Astrocyte (in vitro differentiated cells and primary cell): ENCODE measurements at regions not wholly inside any gene's neighbourhood (a gene's known extent, or its start where the extent isn't known, plus 50 kb on each side); places are given as distances from the start of the nearest gene placed in this dataset.

Experiments used
- DNase-seq: peaks from one replicate; pipeline ENCODE4 v3.0.0-alpha.2; 2010; ENCODE audit warnings: low read depth
- FAIRE-seq: peaks from 2 replicates; lab custom pipeline; 2011; peaks lifted over from hg19 to GRCh38; lab: Jason Lieb, UNC
- H2AFZ ChIP-seq: 2 replicates; pipeline ENCODE4 v1.6.0; 2012; ENCODE audit warnings: low read depth, low read length, inconsistent platforms
- H3K27ac ChIP-seq: 2 replicates; pipeline ENCODE4 v1.5.1; 2011; ENCODE audit warnings: low read depth, low read length, inconsistent platforms
- H3K27me3 ChIP-seq: 2 replicates; pipeline ENCODE4 v1.6.0; 2011; ENCODE audit warnings: low read length, inconsistent platforms; ENCODE audit not compliant: insufficient read depth
- H3K36me3 ChIP-seq: 2 replicates; pipeline ENCODE4 v1.5.1; 2011; ENCODE audit warnings: low read length, inconsistent platforms; ENCODE audit not compliant: insufficient read depth
- H3K4me1 ChIP-seq: 2 replicates; pipeline ENCODE4 v1.5.1; 2011; ENCODE audit warnings: low read length, inconsistent platforms; ENCODE audit not compliant: insufficient read depth
- H3K4me2 ChIP-seq: 2 replicates; pipeline ENCODE4 v1.6.0; 2012; ENCODE audit warnings: low read length, inconsistent platforms
- H3K4me3 ChIP-seq: 2 replicates; pipeline ENCODE4 v1.5.1; 2011; ENCODE audit warnings: low read depth, mild to moderate bottlenecking, low read length, inconsistent platforms; ENCODE audit not compliant: insufficient read depth
- H3K79me2 ChIP-seq: 2 replicates; pipeline ENCODE4 v1.6.0; 2012; ENCODE audit warnings: mild to moderate bottlenecking, low read length, inconsistent platforms; ENCODE audit not compliant: insufficient read depth
- H3K9ac ChIP-seq: 2 replicates; pipeline ENCODE4 v1.6.0; 2012; ENCODE audit warnings: mild to moderate bottlenecking, low read length, inconsistent platforms
- H3K9me3 ChIP-seq: 2 replicates; pipeline ENCODE4 v1.5.1; 2012; ENCODE audit warnings: low read depth, mild to moderate bottlenecking, low read length, inconsistent platforms; ENCODE audit not compliant: insufficient read depth
- H4K20me1 ChIP-seq: 2 replicates; pipeline ENCODE4 v1.6.0; 2012; ENCODE audit warnings: low read length, inconsistent platforms; ENCODE audit not compliant: insufficient read depth
- H3K27ac Mint-ChIP-seq: one replicate; pipeline ENCODE4 v1.8.0; 2021; ENCODE audit warnings: mild to moderate bottlenecking, mixed read lengths; ENCODE audit not compliant: unreplicated experiment
- H3K27me3 Mint-ChIP-seq: one replicate; pipeline ENCODE4 v1.8.0; 2021; ENCODE audit warnings: low read depth, mixed read lengths; ENCODE audit not compliant: unreplicated experiment
- H3K36me3 Mint-ChIP-seq: one replicate; pipeline ENCODE4 v1.8.0; 2021; ENCODE audit warnings: low read depth, mixed read lengths; ENCODE audit not compliant: unreplicated experiment
- H3K4me1 Mint-ChIP-seq: one replicate; pipeline ENCODE4 v1.8.0; 2021; ENCODE audit warnings: low read depth, mixed read lengths; ENCODE audit not compliant: unreplicated experiment
- H3K4me3 Mint-ChIP-seq: one replicate; pipeline ENCODE4 v1.8.0; 2021; ENCODE audit warnings: mild to moderate bottlenecking, moderate library complexity, mixed read lengths; ENCODE audit not compliant: unreplicated experiment
- H3K9me3 Mint-ChIP-seq: one replicate; pipeline ENCODE4 v1.8.0; 2021; ENCODE audit warnings: mild to moderate bottlenecking, mixed read lengths; ENCODE audit not compliant: unreplicated experiment
- CTCF ChIP-seq: IDR thresholded peaks from 2 replicates; pipeline ENCODE4 v1.5.1; 2011; ENCODE audit warnings: low read depth, mild to moderate bottlenecking, inconsistent platforms, low read length, moderate library complexity; ENCODE audit not compliant: insufficient read depth
- EZH2 ChIP-seq: IDR thresholded peaks from 2 replicates; pipeline ENCODE4 v1.6.1; 2012; ENCODE audit warnings: mild to moderate bottlenecking, low read length, inconsistent platforms; ENCODE audit not compliant: insufficient read depth

GRCh38 chr2:107359021-107359420 is 467.7 kb upstream of the RGPD4 start:
- no peak overlapping the region for H3K27ac Mint-ChIP-seq
- TF ChIP-seq EZH2 (no peak), CTCF (no peak)
- FAIRE-seq: no peak
- H2AFZ ChIP-seq: no peak overlapping the region
- H3K4me3 ChIP-seq: no peak overlapping the region
- H3K27ac ChIP-seq: no peak overlapping the region
- no peak for DNase-seq
- H3K4me1 ChIP-seq: no peaks in the 10 kb centered on the region
- H3K27me3 ChIP-seq: no peaks in the 10 kb centered on the region
- no peak overlapping the region for H3K4me3 Mint-ChIP-seq
- H3K9me3 Mint-ChIP-seq: no peaks in the 10 kb centered on the region
- no peak overlapping the region for H3K4me2 ChIP-seq
- H4K20me1 ChIP-seq: no peaks in the 10 kb centered on the region
- no peaks in the 10 kb centered on the region for H3K9me3 ChIP-seq
- no peak overlapping the region for H3K9ac ChIP-seq
- peaks cover 7% of the 10 kb centered on the region for H3K4me1 Mint-ChIP-seq
- no peaks in the 10 kb centered on the region for H3K36me3 Mint-ChIP-seq
- H3K36me3 ChIP-seq: no peaks in the 10 kb centered on the region
- H3K27me3 Mint-ChIP-seq: no peaks in the 10 kb centered on the region
- no peaks in the 10 kb centered on the region for H3K79me2 ChIP-seq

GRCh38 chr2:107361751-107362381 is 464.8 kb upstream of the RGPD4 start:
- Histone ChIP-seq H3K4me1 (no peaks in the 10 kb centered on the region), H3K27ac (no peak overlapping the region), H4K20me1 (no peaks in the 10 kb centered on the region), H3K4me3 (no peak overlapping the region), H3K9me3 (no peaks in the 10 kb centered on the region), H3K9ac (no peak overlapping the region), H3K79me2 (no peaks in the 10 kb centered on the region), H2AFZ (no peak overlapping the region), H3K36me3 (no peaks in the 10 kb centered on the region), H3K4me2 (no peak overlapping the region), H3K27me3 (no peaks in the 10 kb centered on the region)
- Mint-ChIP-seq H3K27ac (no peak overlapping the region), H3K36me3 (no peaks in the 10 kb centered on the region), H3K27me3 (no peaks in the 10 kb centered on the region), H3K9me3 (no peaks in the 10 kb centered on the region), H3K4me3 (no peak overlapping the region), H3K4me1 (peaks cover 7% of the 10 kb centered on the region)
- DNase-seq: peak; percentile 16
- TF ChIP-seq EZH2 (no peak), CTCF (no peak)
- no peak for FAIRE-seq

- H3K4me3 Mint-ChIP-seq: no peak overlapping the region
- no peaks in the 10 kb centered on the region for H3K36me3 Mint-ChIP-seq
These were observed 463.7 kb upstream of the RGPD4 start for GRCh38 chr2:107362993-107363392.

More at GRCh38 chr2:107362993-107363392, 463.7 kb upstream of the RGPD4 start:
- FAIRE-seq (no peak), DNase-seq (no peak)
- no peak overlapping the region for H3K27ac Mint-ChIP-seq
- H3K27ac ChIP-seq: no peak overlapping the region
- H3K9ac ChIP-seq: no peak overlapping the region
- H3K4me3 ChIP-seq: no peak overlapping the region
- H4K20me1 ChIP-seq: no peaks in the 10 kb centered on the region
- H3K36me3 ChIP-seq: no peaks in the 10 kb centered on the region
- no peaks in the 10 kb centered on the region for H3K27me3 ChIP-seq
- no peaks in the 10 kb centered on the region for H3K79me2 ChIP-seq
- H3K9me3 ChIP-seq: no peaks in the 10 kb centered on the region
- H3K4me1 ChIP-seq: no peaks in the 10 kb centered on the region
- H3K4me2 ChIP-seq: no peak overlapping the region
- peaks cover 8% of the 10 kb centered on the region for H3K4me1 Mint-ChIP-seq
- no peaks in the 10 kb centered on the region for H3K9me3 Mint-ChIP-seq
- H2AFZ ChIP-seq: peak overlapping the region; percentile 26
- TF ChIP-seq EZH2 (no peak), CTCF (no peak)
- H3K27me3 Mint-ChIP-seq: no peaks in the 10 kb centered on the region
